Esophagus squamous epithelium (tissue), 5 donors: ENCODE measurements at regions not wholly inside any gene's neighbourhood (a gene's known extent, or its start where the extent isn't known, plus 50 kb on each side); places are given as distances from the start of the nearest gene placed in this dataset.

Experiments
- DNase-seq: peaks from one replicate; lab custom pipeline; 2025; lab: John Stamatoyannopoulos, UW
- H3K27ac ChIP-seq, 4 donors: fragments of 200-600 bp; sonication (generic); one replicate each; pipeline ENCODE4 v1.5.1; 2016 to 2019; ENCODE audit warnings: mild to moderate bottlenecking in 1 of 4
- H3K27me3 ChIP-seq, 4 donors: fragments of 200-600 bp; sonication (generic); 1 replicate in 3 of 4; 2 replicates in 1 of 4; pipeline versions ENCODE4 v1.5.1 to v1.6.0; 2017 to 2021; ENCODE audit warnings: antibody characterized with exemption in 1 of 4
- H3K36me3 ChIP-seq, 3 donors: fragments of 200-600 bp; sonication (generic); one replicate each; pipeline ENCODE4 v1.5.1; 2016 to 2019
- H3K4me1 ChIP-seq, 3 donors: fragments of 200-600 bp; sonication (generic); one replicate each; pipeline ENCODE4 v1.5.1; 2017 to 2019
- H3K4me3 ChIP-seq, 4 donors: fragments of 200-600 bp; sonication (generic); 1 replicate in 3 of 4; 2 replicates in 1 of 4; pipeline ENCODE4 v1.5.1; 2016 to 2019; ENCODE audit warnings: mild to moderate bottlenecking in 2 of 4, moderate library complexity in 1 of 4
- H3K9me3 ChIP-seq, 3 donors: fragments of 200-600 bp; sonication (generic); one replicate each; pipeline ENCODE4 v1.5.1; 2016 to 2019
- POLR2A ChIP-seq, 4 donors: fragments of 450-650 bp; IDR thresholded peaks; one replicate each; pipeline ENCODE4 v1.6.1; 2017; ENCODE audit warnings: antibody characterized with exemption in 4 of 4, mild to moderate bottlenecking in 4 of 4, moderate library complexity in 3 of 4
- WGBS, 2 donors: methylation state at CpG; one replicate each; pipeline ENCODE4 v1.1.5; 2018; 5-methylcytosine and 5-hydroxymethylcytosine counted together
- intact Hi-C: fragments of 100-400 bp; cut with DNase I; formaldehyde crosslinking; loops from one replicate; pipeline ENCODE4 v1.15.0; 2022
- TF ChIP-seq, protein P1 (sequence below), 6 experiments: fragments of 450-650 bp in 4 of 6; fragments of 200-600 bp in 2 of 6; sonication (generic) in 2 of 6; IDR thresholded peaks; one replicate each; pipeline ENCODE4 v1.5.1; 2016 to 2019; ENCODE audit warnings: antibody characterized with exemption in 6 of 6, mild to moderate bottlenecking in 4 of 6, moderate library complexity in 4 of 6
- donor health status: DM: yes; HTN: yes; CAD: no.

DNA sequence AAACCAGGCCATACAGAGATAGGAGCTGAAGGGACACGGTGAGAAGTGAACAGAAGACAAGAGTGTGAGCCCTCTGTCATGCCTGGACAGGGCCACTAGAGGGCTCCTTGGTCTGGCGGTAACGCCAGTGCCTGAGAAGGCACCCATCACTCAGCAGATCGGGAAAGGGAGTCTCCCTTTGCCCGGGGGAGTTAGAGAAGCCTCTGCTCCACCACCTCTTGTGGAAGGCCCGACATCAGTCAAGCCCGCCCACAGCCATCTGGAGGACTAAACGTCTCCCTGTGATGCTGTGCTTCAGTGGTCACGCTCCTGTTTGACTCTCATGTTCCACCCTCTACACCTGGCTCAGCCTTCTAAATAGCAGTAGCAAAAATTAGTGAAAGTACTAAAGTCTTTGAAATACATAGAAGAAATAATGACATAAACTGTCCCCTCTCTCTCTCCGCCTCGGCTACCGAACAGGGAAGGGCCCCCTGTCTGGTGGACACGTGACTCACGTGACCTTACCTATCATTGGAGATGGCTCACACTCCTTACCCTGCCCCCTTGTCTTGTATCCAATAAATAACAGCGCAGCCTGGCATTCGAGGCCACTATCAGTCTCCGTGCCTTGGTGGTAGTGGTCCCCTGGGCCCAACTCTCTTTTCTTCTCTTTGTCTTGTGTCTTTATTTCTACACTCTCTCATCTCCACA is 66.7 kb downstream of the RPP21 start:
- no peak overlapping the region for H3K4me3 ChIP-seq

GRCh38 chr6:30418448-30418847 is 70.9 kb upstream of the HLA-E start:
- Histone ChIP-seq H3K4me3 (no peak overlapping the region), H3K27ac (no peak overlapping the region), H3K36me3 (no peaks in the 10 kb centered on the region), H3K27me3 (peaks cover 0 to 66% (median 0%) of the 10 kb centered on the region in 4 donors), H3K4me1 (no peaks in the 10 kb centered on the region), H3K9me3 (no peaks in the 10 kb centered on the region)
- TF ChIP-seq, protein P1, sequence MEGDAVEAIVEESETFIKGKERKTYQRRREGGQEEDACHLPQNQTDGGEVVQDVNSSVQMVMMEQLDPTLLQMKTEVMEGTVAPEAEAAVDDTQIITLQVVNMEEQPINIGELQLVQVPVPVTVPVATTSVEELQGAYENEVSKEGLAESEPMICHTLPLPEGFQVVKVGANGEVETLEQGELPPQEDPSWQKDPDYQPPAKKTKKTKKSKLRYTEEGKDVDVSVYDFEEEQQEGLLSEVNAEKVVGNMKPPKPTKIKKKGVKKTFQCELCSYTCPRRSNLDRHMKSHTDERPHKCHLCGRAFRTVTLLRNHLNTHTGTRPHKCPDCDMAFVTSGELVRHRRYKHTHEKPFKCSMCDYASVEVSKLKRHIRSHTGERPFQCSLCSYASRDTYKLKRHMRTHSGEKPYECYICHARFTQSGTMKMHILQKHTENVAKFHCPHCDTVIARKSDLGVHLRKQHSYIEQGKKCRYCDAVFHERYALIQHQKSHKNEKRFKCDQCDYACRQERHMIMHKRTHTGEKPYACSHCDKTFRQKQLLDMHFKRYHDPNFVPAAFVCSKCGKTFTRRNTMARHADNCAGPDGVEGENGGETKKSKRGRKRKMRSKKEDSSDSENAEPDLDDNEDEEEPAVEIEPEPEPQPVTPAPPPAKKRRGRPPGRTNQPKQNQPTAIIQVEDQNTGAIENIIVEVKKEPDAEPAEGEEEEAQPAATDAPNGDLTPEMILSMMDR (IDR thresholded peaks at IDR 0.05): no peak
- TF ChIP-seq POLR2A (IDR thresholded peaks at IDR 0.05): no peak
- 77% methylated on average over 8 to 12 of the region's 13 CpGs for WGBS, 2 donors
- intact Hi-C loops: no loop called here
- DNase-seq: no peak

More for the DNA sequence above, 66.7 kb downstream of the RPP21 start:
- TF ChIP-seq, protein P1 (IDR thresholded peaks at IDR 0.05): peak; percentile 50 to 79 (median 72)
- TF ChIP-seq POLR2A (IDR thresholded peaks at IDR 0.05): no peak
- no peaks in the 10 kb centered on the region for H3K4me1 ChIP-seq
- H3K36me3 ChIP-seq: no peaks in the 10 kb centered on the region
- peaks cover 0 to 19% (median 18%) of the 10 kb centered on the region in 3 donors for H3K9me3 ChIP-seq
- 32 to 33% methylated on average over 16 of the region's 17 CpGs for WGBS, 2 donors
- intact Hi-C loops: no loop called here
- H3K27me3 ChIP-seq: peaks cover 0 to 81% (median 4%) of the 10 kb centered on the region in 4 donors
- no peak overlapping the region for H3K27ac ChIP-seq
- DNase-seq: no peak

GRCh38 chr6:30424549-30424948 is 64.8 kb upstream of the HLA-E start:
- no peaks in the 10 kb centered on the region for H3K36me3 ChIP-seq
- H3K4me3 ChIP-seq: no peak overlapping the region
- DNase-seq: no peak
- H3K9me3 ChIP-seq: no peaks in the 10 kb centered on the region
- intact Hi-C loops: no loop called here
- TF ChIP-seq, protein P1 (IDR thresholded peaks at IDR 0.05): no peak
- no peak for TF ChIP-seq POLR2A (IDR thresholded peaks at IDR 0.05)
- no peak overlapping the region for H3K27ac ChIP-seq
- WGBS, 2 donors: 72 to 73% methylated on average over 3 of the region's 3 CpGs
- peaks cover 0 to 68% (median 3%) of the 10 kb centered on the region in 4 donors for H3K27me3 ChIP-seq
- H3K4me1 ChIP-seq: no peaks in the 10 kb centered on the region
